Smooth muscle cell (in vitro differentiated cells): ENCODE measurements at regions not wholly inside any gene's neighbourhood (a gene's known extent, or its start where the extent isn't known, plus 50 kb on each side); places are given as distances from the start of the nearest gene placed in this dataset.
"Not testable (repeated sequence)": the region's sequence is repeated elsewhere in the genome, so short reads cannot be mapped to it uniquely, and the experiment has no call there.

Source experiments
- DNase-seq: peaks from one replicate; lab custom pipeline; 2025; ENCODE audit not compliant: unreplicated experiment; lab: John Stamatoyannopoulos, UW
- H2AFZ ChIP-seq: fragments of 200-600 bp; sonication (generic); 2 replicates; pipeline ENCODE4 v1.6.0; 2016; ENCODE audit warnings: antibody characterized with exemption, low read depth, mild to moderate bottlenecking
- H3F3A ChIP-seq: fragments of 200-600 bp; sonication (generic); 2 replicates; pipeline ENCODE4 v1.6.0; 2017; ENCODE audit warnings: antibody characterized with exemption, low read depth
- H3K27ac ChIP-seq: fragments of 200-600 bp; sonication (generic); 2 replicates; pipeline ENCODE4 v1.5.1; 2016; ENCODE audit warnings: low read depth, mild to moderate bottlenecking
- H3K27me3 ChIP-seq: fragments of 200-600 bp; sonication (generic); 2 replicates; pipeline ENCODE4 v1.6.1; 2016; ENCODE audit warnings: low read depth, mild to moderate bottlenecking
- H3K36me3 ChIP-seq: fragments of 200-600 bp; sonication (generic); 2 replicates; pipeline ENCODE4 v1.5.1; 2016; ENCODE audit warnings: low read depth
- H3K4me1 ChIP-seq: fragments of 200-600 bp; sonication (generic); 2 replicates; pipeline ENCODE4 v1.5.1; 2016; ENCODE audit warnings: low read depth
- H3K4me2 ChIP-seq: fragments of 200-600 bp; sonication (generic); 2 replicates; pipeline ENCODE4 v1.6.0; 2016; ENCODE audit warnings: mild to moderate bottlenecking
- H3K4me3 ChIP-seq: fragments of 200-600 bp; sonication (generic); 2 replicates; pipeline ENCODE4 v1.5.1; 2016; ENCODE audit warnings: mild to moderate bottlenecking
- H3K79me2 ChIP-seq: fragments of 200-600 bp; sonication (generic); 2 replicates; pipeline ENCODE4 v1.6.0; 2016; ENCODE audit warnings: low read depth, mild to moderate bottlenecking
- H3K9ac ChIP-seq: fragments of 200-600 bp; sonication (generic); 2 replicates; pipeline ENCODE4 v1.6.0; 2016; ENCODE audit warnings: low read depth
- H3K9me3 ChIP-seq: fragments of 200-600 bp; sonication (generic); replicated peaks from 2 replicates; pipeline ENCODE4 v1.5.1; 2016; ENCODE audit warnings: low read depth
- H4K20me1 ChIP-seq: fragments of 200-600 bp; sonication (generic); 2 replicates; pipeline ENCODE4 v1.6.0; 2016; ENCODE audit warnings: low read depth
- WGBS: methylation state at CpG from one replicate; pipeline ENCODE4 v1.1.7; 2016; ENCODE audit warnings: low lambda C conversion rate; 5-methylcytosine and 5-hydroxymethylcytosine counted together
- TF ChIP-seq, protein P1 (sequence below): fragments of 200-600 bp; sonication (generic); IDR thresholded peaks from 2 replicates; pipeline ENCODE4 v1.5.1; 2017; ENCODE audit warnings: borderline replicate concordance, mild to moderate bottlenecking, antibody characterized with exemption; ENCODE audit not compliant: insufficient read depth, poor library complexity, severe bottlenecking

DNA sequence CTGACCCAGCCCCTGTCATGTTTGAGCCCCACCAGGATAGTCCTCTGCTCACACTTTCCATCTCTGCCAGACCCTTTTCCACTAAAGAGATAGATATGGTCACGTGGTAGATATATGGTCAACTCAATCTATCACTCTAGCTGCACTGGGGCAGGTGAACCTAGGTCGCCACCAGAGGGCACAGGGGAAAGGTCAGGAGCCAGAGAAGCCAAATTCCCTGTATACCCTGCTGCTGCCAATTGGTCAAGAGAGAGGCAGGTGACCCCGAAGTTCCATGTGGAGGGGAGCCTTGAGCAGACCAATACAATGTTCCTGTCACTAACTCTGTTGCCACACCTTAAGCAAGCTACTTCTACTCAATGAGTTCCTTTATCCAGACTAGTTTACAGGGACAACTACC lies 101.1 kb upstream of the GALNT18 start:
- Histone ChIP-seq H3K4me2 (no peak overlapping the region), H4K20me1 (no peaks in the 10 kb centered on the region), H3K27ac (no peak overlapping the region), H3K9me3 (no peaks in the 10 kb centered on the region), H2AFZ (no peak overlapping the region), H3K36me3 (no peaks in the 10 kb centered on the region), H3K4me1 (no peaks in the 10 kb centered on the region), H3F3A (no peaks in the 10 kb centered on the region), H3K27me3 (peaks cover 6% of the 10 kb centered on the region), H3K4me3 (no peak overlapping the region), H3K79me2 (no peaks in the 10 kb centered on the region), H3K9ac (no peak overlapping the region)
- no peak for DNase-seq
- TF ChIP-seq, protein P1, sequence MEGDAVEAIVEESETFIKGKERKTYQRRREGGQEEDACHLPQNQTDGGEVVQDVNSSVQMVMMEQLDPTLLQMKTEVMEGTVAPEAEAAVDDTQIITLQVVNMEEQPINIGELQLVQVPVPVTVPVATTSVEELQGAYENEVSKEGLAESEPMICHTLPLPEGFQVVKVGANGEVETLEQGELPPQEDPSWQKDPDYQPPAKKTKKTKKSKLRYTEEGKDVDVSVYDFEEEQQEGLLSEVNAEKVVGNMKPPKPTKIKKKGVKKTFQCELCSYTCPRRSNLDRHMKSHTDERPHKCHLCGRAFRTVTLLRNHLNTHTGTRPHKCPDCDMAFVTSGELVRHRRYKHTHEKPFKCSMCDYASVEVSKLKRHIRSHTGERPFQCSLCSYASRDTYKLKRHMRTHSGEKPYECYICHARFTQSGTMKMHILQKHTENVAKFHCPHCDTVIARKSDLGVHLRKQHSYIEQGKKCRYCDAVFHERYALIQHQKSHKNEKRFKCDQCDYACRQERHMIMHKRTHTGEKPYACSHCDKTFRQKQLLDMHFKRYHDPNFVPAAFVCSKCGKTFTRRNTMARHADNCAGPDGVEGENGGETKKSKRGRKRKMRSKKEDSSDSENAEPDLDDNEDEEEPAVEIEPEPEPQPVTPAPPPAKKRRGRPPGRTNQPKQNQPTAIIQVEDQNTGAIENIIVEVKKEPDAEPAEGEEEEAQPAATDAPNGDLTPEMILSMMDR: no peak
- 54% methylated on average over 3 of the region's 3 CpGs for WGBS

DNA sequence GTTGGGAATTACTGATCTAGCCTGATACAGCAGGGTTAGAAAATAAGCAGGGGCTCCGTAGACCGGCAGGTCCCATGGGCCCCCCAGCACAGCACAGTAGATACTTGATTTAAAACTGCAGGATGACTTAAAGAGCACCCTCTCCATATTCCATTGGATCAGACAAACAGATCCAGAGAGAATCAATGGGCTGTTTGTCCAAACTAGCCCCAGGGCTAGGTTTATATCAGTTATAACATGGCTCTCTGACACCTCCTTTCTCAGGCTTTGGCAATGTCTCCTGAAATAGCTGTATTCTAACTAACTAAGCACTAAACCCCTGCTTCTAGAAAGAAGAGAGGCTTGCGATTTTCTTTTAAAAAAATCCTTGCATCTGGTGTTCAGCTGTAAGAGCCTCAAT lies 100.4 kb upstream of the GALNT18 start:
- no peaks in the 10 kb centered on the region for H3K36me3 ChIP-seq
- H3K4me2 ChIP-seq: no peak overlapping the region
- no peak overlapping the region for H3K4me3 ChIP-seq
- H3K9me3 ChIP-seq: no peaks in the 10 kb centered on the region
- H3K4me1 ChIP-seq: no peaks in the 10 kb centered on the region
- no peaks in the 10 kb centered on the region for H3F3A ChIP-seq
- no peaks in the 10 kb centered on the region for H4K20me1 ChIP-seq
- H3K27ac ChIP-seq: no peak overlapping the region
- no peak for DNase-seq
- H3K79me2 ChIP-seq: no peaks in the 10 kb centered on the region
- no peak overlapping the region for H3K9ac ChIP-seq
- WGBS: 97% methylated on average over 3 of the region's 3 CpGs
- peaks cover 6% of the 10 kb centered on the region for H3K27me3 ChIP-seq
- no peak overlapping the region for H2AFZ ChIP-seq
- TF ChIP-seq, protein P1: no peak

DNA sequence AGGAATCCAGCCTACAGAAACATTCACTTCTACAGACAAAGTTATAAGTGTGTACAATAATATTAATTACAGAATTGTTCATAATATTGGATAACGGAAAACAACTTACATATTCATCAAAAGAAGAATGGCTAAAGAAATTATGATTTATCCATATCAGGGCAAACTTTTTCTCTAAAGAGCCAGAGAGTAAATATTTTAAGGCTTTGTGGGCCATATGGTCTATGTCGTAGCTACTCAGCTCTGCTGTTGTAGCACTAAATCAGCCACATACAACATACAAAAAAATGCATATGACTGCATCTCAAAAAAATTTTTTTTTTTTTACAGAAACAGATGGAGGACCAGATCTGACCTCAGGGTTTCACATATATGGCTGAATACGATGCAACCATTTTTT lies 96.7 kb upstream of the GALNT18 start:
- no peak overlapping the region for H3K4me3 ChIP-seq
- no peaks in the 10 kb centered on the region for H3K4me1 ChIP-seq
- 82% methylated on average over 3 of the region's 3 CpGs for WGBS
- no peak overlapping the region for H3K4me2 ChIP-seq
- no peaks in the 10 kb centered on the region for H3K79me2 ChIP-seq
- H3K9me3 ChIP-seq: no peaks in the 10 kb centered on the region
- H3K9ac ChIP-seq: no peak overlapping the region
- no peaks in the 10 kb centered on the region for H4K20me1 ChIP-seq
- DNase-seq: no peak
- H3K27me3 ChIP-seq: no peaks in the 10 kb centered on the region
- no peak overlapping the region for H3K27ac ChIP-seq
- H3K36me3 ChIP-seq: no peaks in the 10 kb centered on the region
- TF ChIP-seq, protein P1: no peak
- H3F3A ChIP-seq: no peaks in the 10 kb centered on the region
- H2AFZ ChIP-seq: no peak overlapping the region

DNA sequence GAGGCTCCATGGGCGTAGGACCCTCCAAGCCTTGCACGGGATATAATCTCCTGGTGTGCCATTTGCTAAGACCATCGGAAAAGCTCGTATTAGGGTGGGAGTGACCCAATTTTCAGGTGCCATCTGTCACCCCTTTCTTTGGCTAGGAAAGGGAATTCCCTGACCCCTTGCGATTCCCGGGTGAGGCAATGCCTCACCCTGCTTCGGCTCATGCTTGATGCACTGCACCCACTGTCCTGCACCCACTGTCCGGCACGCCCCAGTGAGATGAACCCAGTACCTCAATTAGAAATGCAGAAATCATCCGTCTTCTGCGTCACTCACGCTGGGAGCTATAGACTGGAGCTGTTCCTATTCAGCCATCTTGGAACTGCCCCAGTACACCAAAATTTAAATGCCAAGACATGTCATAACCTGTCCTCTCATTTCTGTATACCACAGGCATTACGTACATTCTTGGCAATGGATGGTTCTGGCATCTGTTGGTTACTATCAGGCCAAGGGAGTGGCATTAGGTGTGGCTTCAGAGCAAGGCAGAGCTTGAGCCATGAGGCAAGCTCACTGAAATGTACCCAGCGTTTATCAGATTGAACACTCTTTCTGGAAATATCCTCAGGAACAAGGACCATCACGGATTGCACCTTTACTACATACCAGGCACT lies 95.4 kb upstream of the GALNT18 start:
- no peak overlapping the region for H3K27ac ChIP-seq
- no peaks in the 10 kb centered on the region for H3K4me1 ChIP-seq
- H3F3A ChIP-seq: no peaks in the 10 kb centered on the region
- H3K4me3 ChIP-seq: no peak overlapping the region
- TF ChIP-seq, protein P1: no peak
- H4K20me1 ChIP-seq: no peaks in the 10 kb centered on the region
- WGBS: 94% methylated on average over 15 of the region's 15 CpGs
- H2AFZ ChIP-seq: no peak overlapping the region
- no peak overlapping the region for H3K4me2 ChIP-seq
- no peaks in the 10 kb centered on the region for H3K27me3 ChIP-seq
- H3K36me3 ChIP-seq: no peaks in the 10 kb centered on the region
- no peaks in the 10 kb centered on the region for H3K9me3 ChIP-seq
- H3K79me2 ChIP-seq: no peaks in the 10 kb centered on the region
- no peak overlapping the region for H3K9ac ChIP-seq
- DNase-seq: no peak

DNA sequence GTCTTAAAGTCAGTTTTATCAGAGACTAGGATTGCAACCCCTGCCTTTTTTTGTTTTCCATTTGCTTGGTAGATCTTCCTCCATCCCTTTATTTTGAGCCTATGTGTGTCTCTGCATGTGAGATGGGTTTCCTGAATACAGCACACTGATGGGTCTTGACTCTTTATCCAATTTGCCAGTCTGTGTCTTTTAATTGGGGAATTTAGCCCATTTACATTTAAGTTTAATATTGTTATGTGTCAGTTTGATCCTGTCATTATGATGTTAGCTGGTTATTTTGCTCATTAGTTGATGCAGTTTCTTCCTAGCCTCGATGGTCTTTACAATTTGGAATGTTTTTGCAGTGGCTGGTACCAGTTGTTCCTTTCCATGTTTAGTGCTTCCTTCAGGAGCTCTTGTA lies 93.3 kb upstream of the GALNT18 start:
- not testable (repeated sequence) for H3K79me2 ChIP-seq, H4K20me1 ChIP-seq, H3K4me1 ChIP-seq, H3K27me3 ChIP-seq, H3K4me2 ChIP-seq, H3K4me3 ChIP-seq, H3F3A ChIP-seq, H3K27ac ChIP-seq, DNase-seq, H3K36me3 ChIP-seq, H3K9ac ChIP-seq, H3K9me3 ChIP-seq, H2AFZ ChIP-seq
- WGBS: 77% methylated on average over 1 of the region's 1 CpG
